Breast epithelium (tissue), 4 donors: ENCODE measurements at regions not wholly inside any gene's neighbourhood (a gene's known extent, or its start where the extent isn't known, plus 50 kb on each side); places are given as distances from the start of the nearest gene placed in this dataset.

Experiments used
- DNase-seq, 2 donors: peaks; one replicate each; pipeline ENCODE4 v3.0.0-alpha.2; 2019; ENCODE audit warnings: low spot score in 2 of 2
- H3K27ac ChIP-seq, 2 donors: fragments of 200-600 bp; sonication (generic) in 1 of 2; one replicate each; pipeline ENCODE4 v1.5.1; 2016 to 2019; ENCODE audit warnings: mild to moderate bottlenecking in 1 of 2
- H3K27me3 ChIP-seq, 2 donors: fragments of 200-600 bp; sonication (generic) in 1 of 2; one replicate each; pipeline versions ENCODE4 v1.5.1 to v1.6.0; 2017 to 2019; ENCODE audit warnings: control low read depth in 1 of 2, mild to moderate bottlenecking in 1 of 2
- H3K36me3 ChIP-seq: fragments of 200-600 bp; one replicate; pipeline ENCODE4 v1.5.1; 2019
- H3K4me1 ChIP-seq, 2 donors: fragments of 200-600 bp; sonication (generic); one replicate each; pipeline ENCODE4 v1.5.1; 2016 to 2019; ENCODE audit warnings: control low read depth in 1 of 2
- H3K4me3 ChIP-seq, 3 donors: fragments of 200-600 bp; sonication (generic); 1 replicate in 2 of 3; 2 replicates in 1 of 3; pipeline ENCODE4 v1.5.1; 2016 to 2019; ENCODE audit warnings: mild to moderate bottlenecking in 3 of 3, moderate library complexity in 2 of 3
- H3K9me3 ChIP-seq, 2 donors: fragments of 200-600 bp; sonication (generic) in 1 of 2; one replicate each; pipeline ENCODE4 v1.5.1; 2016 to 2019; ENCODE audit warnings: control low read depth in 1 of 2
- CTCF ChIP-seq, 3 donors: fragments of 450-650 bp; IDR thresholded peaks; one replicate each; pipeline ENCODE4 v1.5.1; 2016 to 2017; ENCODE audit warnings: antibody characterized with exemption in 3 of 3, mild to moderate bottlenecking in 3 of 3, moderate library complexity in 3 of 3
- POLR2A ChIP-seq: fragments of 450-650 bp; IDR thresholded peaks from one replicate; pipeline ENCODE4 v1.6.1; 2016; ENCODE audit warnings: antibody characterized with exemption, mild to moderate bottlenecking, moderate library complexity
- POLR2AphosphoS5 ChIP-seq, 3 donors: sonication (generic); formaldehyde crosslinking; IDR thresholded peaks; one replicate each; pipeline ENCODE4 v1.6.1; 2017; ENCODE audit warnings: antibody characterized with exemption in 3 of 3
- intact Hi-C: fragments of 100-400 bp; cut with DNase I; formaldehyde crosslinking; loops from one replicate; pipeline ENCODE4 v1.15.1; 2023; ENCODE audit warnings: low total_unique reads

GRCh38 chr1:101546885-101547284, 310.1 kb downstream of the S1PR1 start:
- no peak for DNase-seq
- H3K9me3 ChIP-seq: no peaks in the 10 kb centered on the region
- no peak overlapping the region for H3K27ac ChIP-seq
- TF ChIP-seq POLR2AphosphoS5 (IDR thresholded peaks at IDR 0.05) (no peak), POLR2A (no peak), CTCF (IDR thresholded peaks at IDR 0.05) (no peak)
- no peaks in the 10 kb centered on the region for H3K36me3 ChIP-seq
- intact Hi-C loops: no loop called here
- no peak overlapping the region for H3K4me3 ChIP-seq
- no peaks in the 10 kb centered on the region for H3K4me1 ChIP-seq
- no peaks in the 10 kb centered on the region for H3K27me3 ChIP-seq

GRCh38 chr1:101547357-101547756, 310.5 kb downstream of the S1PR1 start:
- Histone ChIP-seq H3K4me3 (no peak overlapping the region), H3K4me1 (no peaks in the 10 kb centered on the region), H3K27me3 (no peaks in the 10 kb centered on the region), H3K36me3 (no peaks in the 10 kb centered on the region), H3K9me3 (no peaks in the 10 kb centered on the region), H3K27ac (no peak overlapping the region)
- intact Hi-C loops: no loop called here
- TF ChIP-seq CTCF (IDR thresholded peaks at IDR 0.05) (no peak), POLR2A (no peak), POLR2AphosphoS5 (IDR thresholded peaks at IDR 0.05) (no peak)
- DNase-seq: no peak

GRCh38 chr1:101548376-101548775, 311.6 kb downstream of the S1PR1 start:
- Histone ChIP-seq H3K27me3 (no peaks in the 10 kb centered on the region), H3K36me3 (no peaks in the 10 kb centered on the region), H3K9me3 (no peaks in the 10 kb centered on the region), H3K27ac (no peak overlapping the region), H3K4me3 (no peak overlapping the region), H3K4me1 (no peaks in the 10 kb centered on the region)
- no peak for TF ChIP-seq POLR2A
- TF ChIP-seq CTCF (IDR thresholded peaks at IDR 0.05): no peak
- no peak for TF ChIP-seq POLR2AphosphoS5 (IDR thresholded peaks at IDR 0.05)
- intact Hi-C loops: no loop called here
- DNase-seq: no peak

- no peak overlapping the region for H3K27ac ChIP-seq
- TF ChIP-seq POLR2A: no peak
- no peak for TF ChIP-seq CTCF (IDR thresholded peaks at IDR 0.05)
Measured at GRCh38 chr1:101550581-101550980, 313.8 kb downstream of the S1PR1 start.

GRCh38 chr1:101566883-101567538, 330.2 kb downstream of the S1PR1 start:
- Histone ChIP-seq H3K27ac (no peak overlapping the region), H3K4me1 (no peaks in the 10 kb centered on the region), H3K36me3 (no peaks in the 10 kb centered on the region), H3K4me3 (no peak overlapping the region), H3K9me3 (peaks cover 0 to 7% of the 10 kb centered on the region in 2 donors), H3K27me3 (no peaks in the 10 kb centered on the region)
- no peak for TF ChIP-seq CTCF (IDR thresholded peaks at IDR 0.05)
- no peak for TF ChIP-seq POLR2AphosphoS5 (IDR thresholded peaks at IDR 0.05)
- TF ChIP-seq POLR2A: no peak
- intact Hi-C loops: no loop called here
- DNase-seq: no peak

More at GRCh38 chr1:101550581-101550980, 313.8 kb downstream of the S1PR1 start:
- intact Hi-C loops: no loop called here
- H3K36me3 ChIP-seq: no peaks in the 10 kb centered on the region
- no peaks in the 10 kb centered on the region for H3K27me3 ChIP-seq
- peaks cover 0 to 6% of the 10 kb centered on the region in 2 donors for H3K9me3 ChIP-seq
- no peak for DNase-seq
- H3K4me1 ChIP-seq: no peaks in the 10 kb centered on the region
- H3K4me3 ChIP-seq: no peak overlapping the region
